ENCODE measurements at regions not wholly inside any gene's neighbourhood (a gene's known extent, or its start where the extent isn't known, plus 50 kb on each side); places are given as distances from the start of the nearest gene placed in this dataset.

DNA sequence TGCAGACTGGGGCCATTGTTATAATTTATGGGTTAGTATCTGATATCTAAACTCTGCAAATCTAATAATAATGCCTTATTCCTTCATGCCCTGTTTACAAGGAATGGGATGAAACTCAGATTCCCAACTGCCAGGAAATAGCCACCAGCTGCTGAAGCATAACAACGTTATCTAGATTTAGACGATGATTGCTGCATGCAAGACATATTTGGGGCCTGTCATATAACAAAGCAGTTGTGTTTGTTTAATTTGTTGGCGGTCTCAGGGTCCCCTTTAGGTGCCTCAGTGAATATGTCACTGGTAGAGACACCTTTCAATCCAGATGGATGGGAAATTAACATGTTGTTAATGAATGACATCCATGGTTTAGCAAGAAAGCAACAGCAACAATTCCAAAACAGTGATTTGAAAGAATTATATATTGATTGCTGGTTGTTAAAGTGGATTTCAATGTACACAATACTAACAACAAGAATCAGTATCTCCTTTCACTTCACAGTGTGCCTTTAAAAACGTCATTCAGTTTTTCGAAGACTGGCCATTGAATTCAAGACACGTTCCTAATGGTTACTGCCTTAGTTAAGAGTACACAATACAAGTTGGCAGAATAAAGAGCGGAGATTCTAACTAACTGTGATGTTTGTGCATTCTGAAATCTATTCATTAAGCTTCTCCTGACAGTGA is 860.6 kb upstream of the CELF2 start:
- DNase-seq: no peak
- CTCF ChIA-PET: no interaction called here

DNA sequence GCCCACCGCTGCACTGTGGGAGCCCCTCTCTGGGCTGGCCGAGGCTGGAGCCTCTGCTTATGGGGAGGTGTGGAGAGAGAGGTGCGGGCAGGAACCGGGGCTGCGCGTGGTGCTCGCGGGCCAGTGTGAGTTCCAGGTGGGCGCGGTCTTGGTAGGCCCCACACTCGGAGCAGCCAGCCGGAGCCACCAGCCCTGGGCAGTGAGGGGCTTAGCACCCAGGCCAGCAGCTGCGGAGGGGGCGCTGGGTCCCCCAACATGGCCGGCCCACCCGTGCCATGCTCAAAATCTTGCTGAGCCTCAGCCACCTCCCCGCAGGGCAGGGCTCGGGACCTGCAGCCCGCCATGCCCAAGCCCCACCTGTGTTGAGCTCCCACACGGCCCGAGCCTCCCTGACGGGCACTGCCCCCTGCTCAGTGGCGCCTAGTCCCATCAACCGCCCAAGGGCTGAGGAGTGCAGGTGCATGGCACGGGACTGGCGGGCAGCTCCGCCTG is 856.8 kb upstream of the CELF2 start:
- TF ChIP-seq, protein P1, sequence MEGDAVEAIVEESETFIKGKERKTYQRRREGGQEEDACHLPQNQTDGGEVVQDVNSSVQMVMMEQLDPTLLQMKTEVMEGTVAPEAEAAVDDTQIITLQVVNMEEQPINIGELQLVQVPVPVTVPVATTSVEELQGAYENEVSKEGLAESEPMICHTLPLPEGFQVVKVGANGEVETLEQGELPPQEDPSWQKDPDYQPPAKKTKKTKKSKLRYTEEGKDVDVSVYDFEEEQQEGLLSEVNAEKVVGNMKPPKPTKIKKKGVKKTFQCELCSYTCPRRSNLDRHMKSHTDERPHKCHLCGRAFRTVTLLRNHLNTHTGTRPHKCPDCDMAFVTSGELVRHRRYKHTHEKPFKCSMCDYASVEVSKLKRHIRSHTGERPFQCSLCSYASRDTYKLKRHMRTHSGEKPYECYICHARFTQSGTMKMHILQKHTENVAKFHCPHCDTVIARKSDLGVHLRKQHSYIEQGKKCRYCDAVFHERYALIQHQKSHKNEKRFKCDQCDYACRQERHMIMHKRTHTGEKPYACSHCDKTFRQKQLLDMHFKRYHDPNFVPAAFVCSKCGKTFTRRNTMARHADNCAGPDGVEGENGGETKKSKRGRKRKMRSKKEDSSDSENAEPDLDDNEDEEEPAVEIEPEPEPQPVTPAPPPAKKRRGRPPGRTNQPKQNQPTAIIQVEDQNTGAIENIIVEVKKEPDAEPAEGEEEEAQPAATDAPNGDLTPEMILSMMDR (IDR thresholded peaks at IDR 0.05): no peak
- DNase-seq (no peak), ATAC-seq (ENCODE audit: poor library complexity) (no peak)
- Mint-ChIP-seq H3K27me3 (peaks cover 5% of the 10 kb centered on the region), H3K4me3 (no peak overlapping the region), H3K4me1 (ENCODE audit: low read depth) (no peaks in the 10 kb centered on the region), H3K27ac (no peak overlapping the region), H3K9me3 (peaks cover 5% of the 10 kb centered on the region), H3K36me3 (ENCODE audit: low read depth) (no peaks in the 10 kb centered on the region)
- Histone ChIP-seq H3K27me3 (ENCODE audit: control insufficient read depth in 1 of 2, insufficient read depth in 2 of 2, low read length in 2 of 2) (no peaks in the 10 kb centered on the region), H3K4me3 (ENCODE audit: low read length) (no peak overlapping the region), H3K9me3 (ENCODE audit: control insufficient read depth in 1 of 2, insufficient read depth in 1 of 2, low read length in 2 of 2) (peaks cover 0 to 9% of the 10 kb centered on the region in 2 experiments), H3K27ac (ENCODE audit: low read depth in 1 of 2, low read length in 2 of 2) (no peak overlapping the region), H3K36me3 (ENCODE audit: insufficient read depth, low read length) (no peaks in the 10 kb centered on the region), H3K4me1 (ENCODE audit: insufficient read depth, low read length) (no peaks in the 10 kb centered on the region)
- ChIA-PET CTCF (no interaction called here), POLR2A (interaction anchor here (0.7 kb wide), 1 partner anchor 102 kb away, joined by 3 read pairs; no protein-coding TSS in a partner anchor)
- intact Hi-C loops (cut with DNase I, micrococcal nuclease): no loop called here

More for the DNA sequence above, 860.6 kb upstream of the CELF2 start:
- Histone ChIP-seq H3K9me3 (ENCODE audit: control insufficient read depth in 1 of 2, insufficient read depth in 1 of 2, low read length in 2 of 2) (peaks cover 0 to 9% of the 10 kb centered on the region in 2 experiments), H3K4me3 (ENCODE audit: low read length) (no peak overlapping the region), H3K36me3 (ENCODE audit: insufficient read depth, low read length) (no peaks in the 10 kb centered on the region), H3K27ac (ENCODE audit: low read depth in 1 of 2, low read length in 2 of 2) (no peak overlapping the region), H3K4me1 (ENCODE audit: insufficient read depth, low read length) (no peaks in the 10 kb centered on the region), H3K27me3 (ENCODE audit: control insufficient read depth in 1 of 2, insufficient read depth in 2 of 2, low read length in 2 of 2) (no peaks in the 10 kb centered on the region)
- Mint-ChIP-seq H3K27ac (no peak overlapping the region), H3K9me3 (peaks cover 5% of the 10 kb centered on the region), H3K27me3 (peaks cover 6% of the 10 kb centered on the region), H3K36me3 (ENCODE audit: low read depth) (no peaks in the 10 kb centered on the region), H3K4me1 (ENCODE audit: low read depth) (no peaks in the 10 kb centered on the region), H3K4me3 (no peak overlapping the region)
- POLR2A ChIA-PET: no interaction called here
- intact Hi-C loops (cut with DNase I, micrococcal nuclease): no loop called here
- ATAC-seq (ENCODE audit: poor library complexity): no peak
- TF ChIP-seq, protein P1 (IDR thresholded peaks at IDR 0.05): no peak

DNA sequence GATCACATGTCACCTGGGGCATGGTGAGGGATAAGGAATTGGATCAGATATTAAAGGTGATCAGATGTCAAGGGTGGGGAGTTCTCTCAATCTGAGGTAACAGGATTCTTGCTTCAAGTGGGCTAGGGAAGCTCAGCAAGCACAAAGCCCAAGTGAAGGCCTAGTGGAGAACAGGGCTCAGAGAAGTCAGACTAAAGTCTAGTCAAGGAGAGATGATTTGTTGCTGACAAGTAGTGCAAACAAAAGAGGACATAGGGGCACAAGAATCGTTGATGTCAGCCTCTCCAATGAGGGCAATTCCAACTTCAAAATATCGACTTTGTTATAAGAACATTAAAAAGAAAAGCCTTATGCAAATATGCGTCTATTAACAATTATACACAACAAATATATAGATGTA is 852.8 kb upstream of the CELF2 start:
- no peak for DNase-seq
- TF ChIP-seq, protein P1 (IDR thresholded peaks at IDR 0.05): no peak
- no peak for ATAC-seq (ENCODE audit: poor library complexity)
- Mint-ChIP-seq H3K27ac (no peak overlapping the region), H3K9me3 (peaks cover 5% of the 10 kb centered on the region), H3K36me3 (ENCODE audit: low read depth) (no peaks in the 10 kb centered on the region), H3K27me3 (no peaks in the 10 kb centered on the region), H3K4me3 (no peak overlapping the region), H3K4me1 (ENCODE audit: low read depth) (no peaks in the 10 kb centered on the region)
- POLR2A ChIA-PET: no interaction called here
- intact Hi-C loops (cut with DNase I, micrococcal nuclease): no loop called here
- H3K4me1 ChIP-seq (ENCODE audit: insufficient read depth, low read length): no peaks in the 10 kb centered on the region
- H3K36me3 ChIP-seq (ENCODE audit: insufficient read depth, low read length): no peaks in the 10 kb centered on the region
- no peaks in the 10 kb centered on the region for H3K27me3 ChIP-seq (ENCODE audit: control insufficient read depth in 1 of 2, insufficient read depth in 2 of 2, low read length in 2 of 2)
- peaks cover 0 to 9% of the 10 kb centered on the region in 2 experiments for H3K9me3 ChIP-seq (ENCODE audit: control insufficient read depth in 1 of 2, insufficient read depth in 1 of 2, low read length in 2 of 2)
- CTCF ChIA-PET: no interaction called here
- no peak overlapping the region for H3K4me3 ChIP-seq (ENCODE audit: low read length)
- no peak overlapping the region for H3K27ac ChIP-seq (ENCODE audit: low read depth in 1 of 2, low read length in 2 of 2)

All from CD4-positive, alpha-beta T cell (primary cell).